ENCODE measurements at regions not wholly inside any gene's neighbourhood (a gene's known extent, or its start where the extent isn't known, plus 50 kb on each side); places are given as distances from the start of the nearest gene placed in this dataset.

DNA sequence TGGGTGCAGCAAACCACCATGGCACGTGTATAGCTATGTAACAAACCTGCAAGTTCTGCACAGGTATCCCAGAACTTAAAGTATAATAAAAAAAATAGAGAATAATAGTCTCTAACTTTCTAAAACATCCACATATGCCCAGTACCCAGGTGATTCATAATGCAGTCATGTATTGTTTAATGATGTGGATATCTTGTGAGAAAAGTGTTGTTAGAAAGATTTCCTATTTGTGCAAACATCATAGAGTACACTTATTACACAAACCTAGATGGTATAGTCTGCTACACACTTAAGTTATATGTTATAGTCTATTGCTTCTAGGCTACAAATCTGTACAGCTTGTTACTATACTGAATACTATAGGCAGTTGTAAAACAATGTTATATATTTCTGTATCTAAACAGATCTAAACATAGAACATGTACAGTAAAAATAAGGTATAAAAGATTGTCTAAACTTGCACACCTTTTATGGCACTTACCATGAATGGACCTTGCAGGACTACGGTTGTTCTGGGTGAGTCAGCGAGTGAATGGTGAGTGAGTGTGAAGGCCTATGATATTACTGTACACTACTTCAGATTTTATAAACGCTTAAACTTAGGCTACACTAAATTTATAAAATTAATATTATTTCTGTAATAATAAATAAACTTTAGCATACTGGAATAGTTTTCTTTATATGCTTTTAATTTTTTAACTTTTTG is 232.2 kb upstream of the SLIT2 start:
- no peak overlapping the region for H3K9ac ChIP-seq (ENCODE audit: insufficient read depth, low read length, poor library complexity, severe bottlenecking)
- no peaks in the 10 kb centered on the region for H4K20me1 ChIP-seq (ENCODE audit: insufficient read depth, low read length)
- DNase-seq: no peak
- Mint-ChIP-seq H3K9me3 (peaks cover 0 to 10% (median 0%) of the 10 kb centered on the region in 7 donors), H3K4me1 (no peaks in the 10 kb centered on the region), H3K4me3 (no peak overlapping the region), H3K36me3 (no peaks in the 10 kb centered on the region), H3K27me3 (ENCODE audit: low read depth in 3 of 3) (no peaks in the 10 kb centered on the region), H3K27ac (no peak overlapping the region)
- H3K4me1 ChIP-seq (ENCODE audit: control insufficient read depth in 1 of 2, insufficient read depth in 2 of 2, low read length in 2 of 2): no peaks in the 10 kb centered on the region
- TF ChIP-seq, protein P1, sequence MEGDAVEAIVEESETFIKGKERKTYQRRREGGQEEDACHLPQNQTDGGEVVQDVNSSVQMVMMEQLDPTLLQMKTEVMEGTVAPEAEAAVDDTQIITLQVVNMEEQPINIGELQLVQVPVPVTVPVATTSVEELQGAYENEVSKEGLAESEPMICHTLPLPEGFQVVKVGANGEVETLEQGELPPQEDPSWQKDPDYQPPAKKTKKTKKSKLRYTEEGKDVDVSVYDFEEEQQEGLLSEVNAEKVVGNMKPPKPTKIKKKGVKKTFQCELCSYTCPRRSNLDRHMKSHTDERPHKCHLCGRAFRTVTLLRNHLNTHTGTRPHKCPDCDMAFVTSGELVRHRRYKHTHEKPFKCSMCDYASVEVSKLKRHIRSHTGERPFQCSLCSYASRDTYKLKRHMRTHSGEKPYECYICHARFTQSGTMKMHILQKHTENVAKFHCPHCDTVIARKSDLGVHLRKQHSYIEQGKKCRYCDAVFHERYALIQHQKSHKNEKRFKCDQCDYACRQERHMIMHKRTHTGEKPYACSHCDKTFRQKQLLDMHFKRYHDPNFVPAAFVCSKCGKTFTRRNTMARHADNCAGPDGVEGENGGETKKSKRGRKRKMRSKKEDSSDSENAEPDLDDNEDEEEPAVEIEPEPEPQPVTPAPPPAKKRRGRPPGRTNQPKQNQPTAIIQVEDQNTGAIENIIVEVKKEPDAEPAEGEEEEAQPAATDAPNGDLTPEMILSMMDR (IDR thresholded peaks at IDR 0.05): no peak
- H3K4me2 ChIP-seq (replicated peaks; ENCODE audit: extremely low read depth, low read length, poor library complexity, severe bottlenecking): no peak overlapping the region
- no CpG with 5 or more reads among the region's 4 CpGs for WGBS (ENCODE audit: insufficient coverage)
- no peaks in the 10 kb centered on the region for H3K79me2 ChIP-seq (ENCODE audit: insufficient read depth, low read length)
- H3K27me3 ChIP-seq (ENCODE audit: control insufficient read depth in 2 of 2, insufficient read depth in 2 of 2, low read length in 2 of 2): no peaks in the 10 kb centered on the region
- no peak overlapping the region for H2AFZ ChIP-seq (ENCODE audit: insufficient read depth, low read depth, low read length, poor library complexity, severe bottlenecking)
- H3K36me3 ChIP-seq (replicated peaks in 1 of 2; ENCODE audit: control insufficient read depth in 1 of 2, insufficient read depth in 2 of 2, low read length in 2 of 2): no peaks in the 10 kb centered on the region
- H3K4me3 ChIP-seq (replicated peaks in 1 of 3; ENCODE audit: low read depth in 2 of 3, low read length in 3 of 3): no peak overlapping the region
- H3K9me3 ChIP-seq (replicated peaks in 1 of 2; ENCODE audit: control insufficient read depth in 1 of 2, insufficient read depth in 1 of 2, low read length in 2 of 2): no peaks in the 10 kb centered on the region
- H3K27ac ChIP-seq (ENCODE audit: low read depth in 1 of 2, low read length in 2 of 2): no peak overlapping the region
- intact Hi-C loops (cut with micrococcal nuclease): no loop called here

DNA sequence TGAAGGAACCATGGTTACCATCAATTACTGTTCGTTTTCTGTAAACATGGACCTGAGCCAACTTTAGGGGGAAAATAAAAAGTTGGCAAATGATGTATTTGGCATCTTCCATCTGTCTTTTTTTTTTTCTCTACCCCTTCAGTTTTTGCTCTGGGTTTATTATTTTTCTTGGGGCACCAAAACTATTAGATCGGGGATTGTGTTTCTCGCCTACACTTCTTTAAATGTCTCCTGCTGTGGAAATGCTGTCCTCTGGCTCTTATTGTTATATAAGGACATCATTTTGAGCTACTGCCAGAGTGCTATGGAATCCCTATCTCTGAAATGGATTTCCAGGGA is 234.0 kb upstream of the SLIT2 start:
- H3K4me3 ChIP-seq (replicated peaks in 1 of 3; ENCODE audit: low read depth in 2 of 3, low read length in 3 of 3): no peak overlapping the region
- Mint-ChIP-seq H3K9me3 (peaks cover 0 to 4% (median 0%) of the 10 kb centered on the region in 7 donors), H3K27me3 (ENCODE audit: low read depth in 3 of 3) (no peaks in the 10 kb centered on the region), H3K4me3 (no peak overlapping the region), H3K27ac (no peak overlapping the region), H3K36me3 (no peaks in the 10 kb centered on the region), H3K4me1 (no peaks in the 10 kb centered on the region)
- H4K20me1 ChIP-seq (ENCODE audit: insufficient read depth, low read length): no peaks in the 10 kb centered on the region
- no peak overlapping the region for H3K4me2 ChIP-seq (replicated peaks; ENCODE audit: extremely low read depth, low read length, poor library complexity, severe bottlenecking)
- H3K36me3 ChIP-seq (replicated peaks in 1 of 2; ENCODE audit: control insufficient read depth in 1 of 2, insufficient read depth in 2 of 2, low read length in 2 of 2): no peaks in the 10 kb centered on the region
- DNase-seq: no peak
- no peaks in the 10 kb centered on the region for H3K79me2 ChIP-seq (ENCODE audit: insufficient read depth, low read length)
- no peak overlapping the region for H2AFZ ChIP-seq (ENCODE audit: insufficient read depth, low read depth, low read length, poor library complexity, severe bottlenecking)
- no peaks in the 10 kb centered on the region for H3K9me3 ChIP-seq (replicated peaks in 1 of 2; ENCODE audit: control insufficient read depth in 1 of 2, insufficient read depth in 1 of 2, low read length in 2 of 2)
- intact Hi-C loops (cut with micrococcal nuclease): no loop called here
- H3K27me3 ChIP-seq (ENCODE audit: control insufficient read depth in 2 of 2, insufficient read depth in 2 of 2, low read length in 2 of 2): no peaks in the 10 kb centered on the region
- WGBS (ENCODE audit: insufficient coverage): no CpG with 5 or more reads among the region's 3 CpGs
- TF ChIP-seq, protein P1 (IDR thresholded peaks at IDR 0.05): no peak
- H3K4me1 ChIP-seq (ENCODE audit: control insufficient read depth in 1 of 2, insufficient read depth in 2 of 2, low read length in 2 of 2): no peaks in the 10 kb centered on the region
- H3K9ac ChIP-seq (ENCODE audit: insufficient read depth, low read length, poor library complexity, severe bottlenecking): no peak overlapping the region
- H3K27ac ChIP-seq (ENCODE audit: low read depth in 1 of 2, low read length in 2 of 2): no peak overlapping the region
